Left ventricle myocardium inferior (tissue), 1 donor: ENCODE measurements at regions not wholly inside any gene's neighbourhood (a gene's known extent, or its start where the extent isn't known, plus 50 kb on each side); places are given as distances from the start of the nearest gene placed in this dataset.

Experiments used
- DNase-seq: peaks from one replicate; pipeline ENCODE4 v3.0.0-alpha.2; 2020
- H3K27ac ChIP-seq: fragments of 200-600 bp; replicated peaks from 2 replicates; pipeline ENCODE4 v1.8.0; 2021
- H3K27me3 ChIP-seq: fragments of 200-600 bp; 2 replicates; pipeline ENCODE4 v1.8.0; 2021; ENCODE audit warnings: low read depth
- H3K36me3 ChIP-seq: fragments of 200-600 bp; 2 replicates; pipeline ENCODE4 v1.8.0; 2021
- H3K4me1 ChIP-seq: fragments of 200-600 bp; 2 replicates; pipeline ENCODE4 v1.8.0; 2021
- H3K4me3 ChIP-seq: fragments of 200-600 bp; 2 replicates; pipeline ENCODE4 v1.8.0; 2021; ENCODE audit warnings: mild to moderate bottlenecking, moderate library complexity
- H3K9me3 ChIP-seq: fragments of 200-600 bp; replicated peaks from 2 replicates; pipeline ENCODE4 v1.8.0; 2021
- CTCF ChIP-seq: fragments of 200-600 bp; IDR thresholded peaks from 2 replicates; pipeline ENCODE4 v1.8.0; 2021; ENCODE audit warnings: antibody characterized with exemption, mild to moderate bottlenecking, borderline replicate concordance
- intact Hi-C: fragments of 100-400 bp; cut with micrococcal nuclease; formaldehyde crosslinking; loops from one replicate; pipeline ENCODE4 v1.11.0; 2022
- donor health status: DM: no; HTN: yes; CAD: no; lungs with severe emphysema.

- no peak for TF ChIP-seq CTCF
Measured at GRCh38 chr12:107543841-107544240, 141.8 kb upstream of the PWP1 start.

GRCh38 chr12:107544937-107545336 is 140.7 kb upstream of the PWP1 start:
- Histone ChIP-seq H3K9me3 (peaks cover 20% of the 10 kb centered on the region), H3K27ac (peak overlapping the region; percentile 36), H3K36me3 (peaks cover 4% of the 10 kb centered on the region), H3K4me3 (no peak overlapping the region), H3K4me1 (no peaks in the 10 kb centered on the region), H3K27me3 (no peaks in the 10 kb centered on the region)
- intact Hi-C loops, result no loop called here
- no peak for DNase-seq
- no peak for TF ChIP-seq CTCF

More at GRCh38 chr12:107543841-107544240, 141.8 kb upstream of the PWP1 start:
- intact Hi-C loops, result no loop called here
- no peaks in the 10 kb centered on the region for H3K4me1 ChIP-seq
- peaks cover 9% of the 10 kb centered on the region for H3K9me3 ChIP-seq
- no peak overlapping the region for H3K27ac ChIP-seq
- H3K36me3 ChIP-seq, result no peaks in the 10 kb centered on the region
- no peaks in the 10 kb centered on the region for H3K27me3 ChIP-seq
- no peak for DNase-seq
- no peak overlapping the region for H3K4me3 ChIP-seq

GRCh38 chr12:107545737-107546353 is 139.8 kb upstream of the PWP1 start:
- no peak for DNase-seq
- Histone ChIP-seq H3K4me3 (no peak overlapping the region), H3K4me1 (no peaks in the 10 kb centered on the region), H3K36me3 (peaks cover 4% of the 10 kb centered on the region), H3K27ac (peak overlapping the region; percentile 36), H3K9me3 (peaks cover 21% of the 10 kb centered on the region), H3K27me3 (no peaks in the 10 kb centered on the region)
- no peak for TF ChIP-seq CTCF
- intact Hi-C loops, result no loop called here

- peaks cover 4% of the 10 kb centered on the region for H3K36me3 ChIP-seq
- H3K9me3 ChIP-seq, result peaks cover 14% of the 10 kb centered on the region
- no peak overlapping the region for H3K27ac ChIP-seq
- H3K27me3 ChIP-seq, result no peaks in the 10 kb centered on the region
- intact Hi-C loops, result no loop called here
- no peak for DNase-seq
- H3K4me1 ChIP-seq, result no peaks in the 10 kb centered on the region
- no peak overlapping the region for H3K4me3 ChIP-seq
- no peak for TF ChIP-seq CTCF
Measured at GRCh38 chr12:107547389-107547788, 138.2 kb upstream of the PWP1 start.

GRCh38 chr12:107549651-107550480 is 135.7 kb upstream of the PWP1 start:
- Histone ChIP-seq H3K27me3 (no peaks in the 10 kb centered on the region), H3K4me1 (no peaks in the 10 kb centered on the region), H3K4me3 (no peak overlapping the region), H3K9me3 (peaks cover 14% of the 10 kb centered on the region), H3K27ac (no peak overlapping the region), H3K36me3 (peaks cover 4% of the 10 kb centered on the region)
- no peak for TF ChIP-seq CTCF
- DNase-seq, result no peak
- intact Hi-C loops, result no loop called here
